HG03432 (cell line): ENCODE measurements at regions not wholly inside any gene's neighbourhood (a gene's known extent, or its start where the extent isn't known, plus 50 kb on each side); places are given as distances from the start of the nearest gene placed in this dataset.
"Not testable (repeated sequence)": the region's sequence is repeated elsewhere in the genome, so short reads cannot be mapped to it uniquely, and the experiment has no call there.

Experiments
- ATAC-seq: cut with Tn5 transposase; IDR thresholded peaks from one replicate; pipeline ENCODE4 v1.9.1; 2021; ENCODE audit warnings: mild to moderate bottlenecking, moderate library complexity; ENCODE audit not compliant: unreplicated experiment

DNA sequence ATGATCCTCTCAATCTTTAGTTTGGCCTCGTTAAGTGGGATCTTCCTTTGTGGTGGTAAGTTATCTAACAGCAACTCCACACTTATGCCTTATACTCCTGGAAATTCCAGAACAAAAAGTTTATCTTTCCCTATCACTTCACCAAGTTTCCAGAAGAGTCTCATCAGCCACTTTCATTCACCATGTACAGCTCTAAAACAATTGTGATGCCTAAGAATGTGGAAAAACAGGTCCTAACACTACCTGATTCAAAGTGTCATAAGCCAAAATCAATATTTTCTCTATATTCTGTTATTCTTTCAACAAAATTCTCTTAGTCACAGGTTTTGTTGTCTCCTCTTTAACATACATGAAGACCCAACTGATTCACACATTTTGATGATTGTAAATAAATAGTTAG, 342.4 kb upstream of the TYRP1 start:
- no peak for ATAC-seq

DNA sequence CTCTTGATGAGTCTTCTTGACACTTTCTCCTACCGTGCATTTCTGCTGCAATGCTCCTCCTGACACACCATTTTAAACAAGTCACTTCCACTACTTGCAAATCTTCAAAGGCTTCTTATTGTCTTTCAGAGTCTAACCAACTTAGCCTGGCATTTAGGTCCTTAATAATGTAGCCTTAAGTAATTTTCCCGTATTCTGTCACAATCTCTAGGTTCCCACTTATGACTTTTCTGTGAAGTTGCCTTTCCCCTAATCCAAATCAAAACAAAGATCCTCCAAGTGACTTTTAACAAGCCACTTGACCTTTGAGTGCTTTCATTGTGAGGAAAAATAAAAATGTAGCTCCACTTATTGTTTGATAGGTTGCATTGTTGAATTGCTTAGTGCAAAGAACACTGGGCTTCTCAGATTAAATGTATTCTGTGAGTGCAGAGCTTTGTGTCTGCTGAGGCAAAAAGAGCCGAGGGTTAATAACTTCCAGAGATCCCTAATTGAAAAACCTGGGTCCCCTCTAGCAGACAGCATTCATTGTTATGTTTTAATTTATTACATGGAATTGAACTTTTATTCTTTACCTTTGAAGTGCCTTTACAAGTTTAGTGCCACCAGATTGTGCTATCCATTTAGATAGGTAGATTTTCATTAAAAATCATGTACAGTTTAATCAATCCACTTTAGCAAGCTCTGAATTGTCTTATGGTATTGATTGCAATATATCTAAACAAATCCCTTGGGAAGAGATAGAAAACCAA, 341.7 kb upstream of the TYRP1 start:
- ATAC-seq: no peak

DNA sequence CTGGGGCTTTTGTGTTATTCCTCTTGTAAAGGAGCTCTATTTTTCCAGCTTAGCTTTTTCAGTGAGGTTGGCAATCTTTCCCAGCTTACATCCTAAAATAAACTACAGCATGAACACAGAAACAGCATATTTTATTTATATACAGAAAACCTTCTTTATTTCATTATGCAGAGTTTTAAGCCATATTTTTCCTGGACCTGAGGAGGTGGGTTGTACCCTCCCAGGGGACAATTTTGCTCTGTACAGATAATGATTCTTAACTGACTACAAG, 341.2 kb upstream of the TYRP1 start:
- ATAC-seq: no peak

- no peak for ATAC-seq
Observed at GRCh38 chr9:12363439-12363838, 329.7 kb upstream of the TYRP1 start.

- ATAC-seq: no peak
Observed at GRCh38 chr9:12368569-12368968, 324.6 kb upstream of the TYRP1 start.

GRCh38 chr9:12391839-12392509, 301.2 kb upstream of the TYRP1 start:
- no peak for ATAC-seq

- no peak for ATAC-seq
Observed at GRCh38 chr9:12394105-12394504, 299.1 kb upstream of the TYRP1 start.

DNA sequence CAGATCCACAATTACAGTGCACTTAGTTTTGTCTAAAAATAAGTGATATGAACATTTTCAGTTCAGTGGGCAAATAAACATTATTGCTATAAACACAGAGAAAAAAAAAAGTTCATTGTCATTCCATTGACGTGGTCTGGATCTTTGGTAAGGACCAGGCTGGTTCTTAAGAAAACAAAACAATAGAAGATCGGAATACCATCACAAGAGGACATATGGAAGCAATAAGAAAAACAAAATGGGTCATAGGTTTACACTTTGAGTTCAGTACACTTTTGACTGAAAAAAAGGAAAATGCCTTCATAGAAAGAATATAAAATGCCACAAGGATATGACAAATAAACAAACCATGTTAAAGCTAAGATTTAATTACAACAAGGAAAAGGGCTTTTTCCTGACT, 289.5 kb upstream of the TYRP1 start:
- no peak for ATAC-seq

- no peak for ATAC-seq
Observed at GRCh38 chr9:12413986-12414385, 279.2 kb upstream of the TYRP1 start.

- ATAC-seq: no peak
Observed at GRCh38 chr9:12414514-12414913, 278.7 kb upstream of the TYRP1 start.

DNA sequence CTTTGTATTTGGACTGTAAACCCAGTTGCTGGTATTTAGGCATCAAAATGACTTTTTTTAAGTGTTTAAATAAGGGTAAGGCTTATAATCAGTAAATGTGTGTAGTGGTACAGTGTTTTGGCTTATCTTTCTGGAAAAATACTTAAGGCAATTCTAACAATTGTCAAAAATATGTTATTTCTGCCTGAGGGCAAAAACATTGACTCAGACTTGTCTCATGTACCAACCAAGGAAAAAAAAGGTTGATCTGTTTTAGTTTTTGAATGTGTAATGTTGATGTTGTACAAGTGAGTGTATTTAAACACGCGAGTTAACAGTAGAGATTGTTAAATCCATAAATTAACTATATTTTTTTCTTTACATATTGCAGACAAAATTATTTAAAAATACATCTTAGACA, 277.8 kb upstream of the TYRP1 start:
- ATAC-seq: no peak

DNA sequence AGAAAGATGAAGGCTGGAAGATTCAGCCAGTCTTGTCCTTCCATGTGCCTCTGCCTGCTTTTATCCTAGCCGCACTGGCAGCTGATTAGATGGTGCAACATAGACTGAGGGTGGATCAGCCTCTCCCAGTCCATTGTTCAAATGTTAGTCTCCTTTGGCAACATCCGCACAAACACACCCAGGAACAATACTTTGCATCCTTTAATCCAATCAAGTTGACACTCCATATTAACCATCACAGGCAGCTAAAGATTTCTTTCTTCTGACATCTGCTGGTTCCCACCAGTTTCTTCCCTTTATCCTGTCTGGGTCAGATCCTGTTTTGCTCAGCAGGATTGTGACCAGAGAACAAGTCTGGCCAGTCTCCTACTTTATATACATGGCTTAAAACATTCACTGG, 276.5 kb upstream of the TYRP1 start:
- no peak for ATAC-seq

- ATAC-seq: no peak
Observed at GRCh38 chr9:12424243-12424642, 268.9 kb upstream of the TYRP1 start.

DNA sequence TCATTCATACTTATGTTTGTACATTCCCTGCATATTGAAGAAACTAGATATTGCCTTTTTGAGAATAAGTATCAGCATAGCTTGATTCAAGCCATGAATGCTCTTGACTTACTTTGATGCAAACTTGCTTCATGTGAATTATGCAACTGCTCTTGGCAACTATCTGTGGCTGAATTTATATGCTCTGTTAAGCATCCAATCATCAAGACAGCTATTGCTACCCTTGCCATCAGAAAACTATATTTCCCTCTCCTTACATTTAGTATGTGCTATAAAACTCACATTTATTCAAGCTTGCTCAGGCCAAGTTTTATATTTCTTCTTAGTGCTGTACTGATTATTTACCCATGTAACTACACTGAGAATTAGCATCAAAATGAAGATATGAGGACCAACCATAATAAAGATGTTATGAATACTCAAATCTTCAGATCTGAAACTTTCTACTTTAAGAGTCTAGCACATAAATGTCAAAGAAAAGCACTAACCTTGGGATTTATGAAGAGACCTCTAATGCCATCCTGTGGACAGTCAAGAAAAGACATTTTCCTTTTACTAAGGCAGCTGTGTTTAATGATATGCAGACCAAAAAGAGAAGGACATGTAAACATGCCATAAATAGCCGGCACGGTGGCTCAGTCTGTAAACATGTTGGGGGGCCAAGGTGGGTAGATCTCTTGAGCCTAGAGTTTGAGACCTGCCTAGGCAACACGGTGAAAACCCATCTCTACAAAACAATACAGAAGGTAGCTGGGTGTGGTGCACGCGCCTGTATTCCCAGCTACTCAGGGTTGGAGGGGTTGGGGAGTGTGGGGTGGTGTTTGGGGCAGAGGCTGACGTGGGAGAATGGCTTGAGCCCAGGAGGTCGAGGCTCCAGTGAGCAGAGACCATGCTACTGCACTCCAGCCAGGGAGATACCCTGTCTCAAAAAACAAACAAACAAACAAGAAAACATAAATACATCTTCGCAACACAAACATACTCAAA, 267.0 kb upstream of the TYRP1 start:
- no peak for ATAC-seq

DNA sequence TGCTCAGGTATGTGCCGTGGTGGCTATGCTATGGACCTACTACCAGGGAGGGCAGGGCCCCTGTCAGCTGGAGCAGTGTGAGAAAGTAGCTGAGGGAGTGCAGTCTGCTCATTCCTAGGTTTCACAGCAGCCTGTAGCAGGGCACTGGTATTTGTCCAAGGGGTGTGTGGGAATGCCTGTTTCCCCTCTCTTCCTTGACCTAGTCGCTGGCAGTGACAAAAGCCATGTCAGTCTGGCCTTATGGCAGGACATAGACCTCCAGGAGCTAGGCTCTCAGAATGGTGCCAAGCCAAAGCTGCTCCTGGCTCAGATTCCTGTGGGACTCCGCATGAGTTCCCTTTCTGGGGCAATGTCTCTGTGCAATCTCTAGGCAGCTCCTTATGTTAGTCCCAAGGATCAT, 253.9 kb upstream of the TYRP1 start:
- ATAC-seq: no peak

DNA sequence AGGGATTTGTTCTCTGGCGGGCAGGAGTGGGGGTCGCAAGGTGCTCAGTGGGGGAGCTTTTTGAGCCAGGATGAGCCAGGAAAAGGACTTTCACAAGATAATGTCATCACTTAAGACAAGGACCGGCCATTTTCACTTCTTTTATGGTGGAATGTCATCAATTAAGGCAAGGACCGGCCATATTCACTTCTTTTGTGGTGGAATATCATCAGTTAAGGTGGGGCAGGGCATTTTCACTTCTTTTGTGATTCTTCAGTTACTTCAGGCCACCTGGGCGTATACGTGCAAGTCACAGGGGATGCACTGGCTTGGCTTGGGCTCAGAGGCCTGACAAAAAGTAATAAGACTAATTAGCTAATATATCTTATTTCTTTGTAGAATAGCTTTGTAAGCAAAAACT, 252.1 kb upstream of the TYRP1 start:
- not testable (repeated sequence) for ATAC-seq

GRCh38 chr9:12441506-12441905, 251.7 kb upstream of the TYRP1 start:
- ATAC-seq: no peak

- no peak for ATAC-seq
Observed at GRCh38 chr9:12448246-12448645, 244.9 kb upstream of the TYRP1 start.

- no peak for ATAC-seq
Observed at GRCh38 chr9:12457237-12457636, 235.9 kb upstream of the TYRP1 start.

DNA sequence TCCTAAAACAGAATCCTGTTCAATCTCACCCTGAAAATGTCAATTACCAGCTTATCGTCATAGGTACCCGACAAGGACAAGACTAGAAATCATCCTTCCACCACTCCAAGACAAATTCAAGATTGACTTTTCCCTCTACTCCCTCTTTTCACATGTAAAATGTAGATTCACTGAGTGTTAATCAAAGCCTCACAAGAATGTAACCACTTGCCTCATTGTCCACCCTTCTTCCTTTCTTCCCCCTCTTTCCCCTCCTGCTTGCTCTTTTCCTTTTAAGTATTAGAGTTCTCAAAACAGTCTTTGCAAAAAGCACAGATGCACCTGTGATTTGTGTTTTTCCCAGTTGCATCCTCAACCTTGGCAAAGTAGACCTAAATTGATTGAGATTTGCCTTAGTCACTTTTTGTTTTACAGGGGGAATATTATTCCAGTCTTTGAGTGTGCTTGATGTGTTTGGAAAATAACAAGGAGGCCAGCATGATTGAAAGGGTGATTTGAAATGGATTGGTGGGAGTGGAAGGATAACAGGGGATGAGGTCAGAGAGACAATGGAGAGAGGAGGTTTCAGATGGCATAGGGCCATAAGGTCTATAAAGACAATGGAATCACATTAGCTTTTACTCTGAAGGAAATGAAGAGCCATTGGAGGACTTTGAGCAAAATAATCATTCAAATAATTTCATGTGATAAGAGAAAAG, 231.3 kb upstream of the TYRP1 start:
- ATAC-seq: no peak

DNA sequence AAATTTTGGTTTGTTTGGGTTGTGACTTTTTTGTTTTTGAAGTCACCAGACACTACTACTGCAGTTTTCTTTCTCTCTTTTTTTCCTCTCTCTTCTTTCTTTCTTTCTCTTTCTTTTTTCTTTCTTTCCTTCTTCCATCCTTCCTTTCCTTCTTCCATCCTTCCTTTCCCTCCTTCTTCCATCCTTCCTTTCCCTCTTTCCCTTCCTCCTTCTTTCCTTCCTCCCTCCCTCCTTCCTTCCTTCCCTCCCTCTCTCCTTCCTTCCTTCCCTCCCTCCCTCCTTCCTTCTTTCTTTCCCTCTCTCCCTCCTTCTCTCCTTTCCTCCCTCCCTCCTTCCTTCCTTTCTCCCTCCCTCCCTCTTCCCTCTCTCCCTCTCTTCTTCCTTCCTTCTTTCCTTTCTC, 230.3 kb upstream of the TYRP1 start:
- ATAC-seq: no peak
